ENCODE measurements at regions not wholly inside any gene's neighbourhood (a gene's known extent, or its start where the extent isn't known, plus 50 kb on each side); places are given as distances from the start of the nearest gene placed in this dataset.

- DNase-seq (ENCODE audit: extremely low read depth in 1 of 4, low spot score in 3 of 4) (no peak), ATAC-seq (no peak), FAIRE-seq (no peak)
- Histone ChIP-seq H3K4me1 (replicated peaks in 1 of 2; ENCODE audit: control insufficient read depth in 2 of 2, insufficient read depth in 2 of 2, low read length in 2 of 2) (no peaks in the 10 kb centered on the region), H3K27me3 (ENCODE audit: control insufficient read depth in 2 of 2, insufficient read depth in 2 of 2, low read length in 2 of 2) (no peaks in the 10 kb centered on the region), H3K9me3 (replicated peaks; ENCODE audit: control insufficient read depth, insufficient read depth, low read depth, low read length) (no peaks in the 10 kb centered on the region), H3K4me2 (ENCODE audit: insufficient read depth, low read length) (no peak overlapping the region), H2AFZ (ENCODE audit: low read depth, low read length) (no peak overlapping the region), H3K36me3 (ENCODE audit: control insufficient read depth, insufficient read depth, low read length) (no peaks in the 10 kb centered on the region), H3K4me3 (no peak overlapping the region), H4K20me1 (replicated peaks; ENCODE audit: control insufficient read depth, insufficient read depth, low read length) (no peaks in the 10 kb centered on the region), H3K79me2 (ENCODE audit: control insufficient read depth, insufficient read depth, low read length) (no peaks in the 10 kb centered on the region), H3K9me1 (ENCODE audit: control insufficient read depth, insufficient read depth, low read length) (no peaks in the 10 kb centered on the region), H3K9ac (ENCODE audit: insufficient read depth in 1 of 2, low read depth in 2 of 2, low read length in 2 of 2) (no peak overlapping the region), H3K27ac (ENCODE audit: extremely low read depth, low read depth, low read length) (no peak overlapping the region)
- 0% methylated on average over 1 of the region's 1 CpG for WGBS (ENCODE audit: insufficient coverage, low coverage, missing lambda C conversion rate)
- intact Hi-C loops (cut with micrococcal nuclease) (no loop called here), in situ Hi-C loops (cut with MboI) (no loop called here)
- CTCF ChIA-PET (ENCODE audit: low intra/inter-chr PET ratio), result no interaction called here
- POLR2A ChIA-PET, result no interaction called here
- BruUV-seq (replicated peaks), result no TSS peak
- TF ChIP-seq NFRKB (IDR thresholded peaks at IDR 0.05; ENCODE audit: low read depth) (no peak), ZNF696 (CRISPR knock-in tag; conservative IDR thresholded peaks at IDR 0.05) (no peak), POLR3G (IDR thresholded peaks at IDR 0.05; ENCODE audit: extremely low read depth, insufficient read length, insufficient replicate concordance) (no peak), NFYB (IDR thresholded peaks at IDR 0.05; ENCODE audit: extremely low read depth, insufficient read length) (no peak), BRF2 (IDR thresholded peaks at IDR 0.05; ENCODE audit: borderline replicate concordance, insufficient read depth, insufficient read length) (no peak), BRD4 (IDR thresholded peaks at IDR 0.05) (no peak), NFE2 (IDR thresholded peaks at IDR 0.05; ENCODE audit: low read depth) (no peak), RREB1 (CRISPR knock-in tag; IDR thresholded peaks at IDR 0.05) (no peak), ZNF277 (CRISPR knock-in tag; IDR thresholded peaks at IDR 0.05; ENCODE audit: borderline replicate concordance) (no peak), HDGF (IDR thresholded peaks at IDR 0.05) (no peak), SREBF2 (CRISPR knock-in tag; IDR thresholded peaks at IDR 0.05) (no peak), ZNF445 (CRISPR knock-in tag; IDR thresholded peaks at IDR 0.05; ENCODE audit: low read depth) (no peak), ZFP91 (CRISPR knock-in tag; IDR thresholded peaks at IDR 0.05) (no peak), FOXK1 (CRISPR knock-in tag; IDR thresholded peaks at IDR 0.05; ENCODE audit: borderline replicate concordance) (no peak), HDAC6 (IDR thresholded peaks at IDR 0.05; ENCODE audit: low read depth, low read length) (no peak)
These were observed 574.7 kb downstream of the TLE4 start for GRCh38 chr9:80146466-80146865.
